T-helper 22 cell (primary cell): ENCODE measurements at regions not wholly inside any gene's neighbourhood (a gene's known extent, or its start where the extent isn't known, plus 50 kb on each side); places are given as distances from the start of the nearest gene placed in this dataset.

Source experiments
- DNase-seq: peaks from one replicate; pipeline ENCODE4 v3.0.0-alpha.2; 2020; ENCODE audit warnings: low read depth

DNA sequence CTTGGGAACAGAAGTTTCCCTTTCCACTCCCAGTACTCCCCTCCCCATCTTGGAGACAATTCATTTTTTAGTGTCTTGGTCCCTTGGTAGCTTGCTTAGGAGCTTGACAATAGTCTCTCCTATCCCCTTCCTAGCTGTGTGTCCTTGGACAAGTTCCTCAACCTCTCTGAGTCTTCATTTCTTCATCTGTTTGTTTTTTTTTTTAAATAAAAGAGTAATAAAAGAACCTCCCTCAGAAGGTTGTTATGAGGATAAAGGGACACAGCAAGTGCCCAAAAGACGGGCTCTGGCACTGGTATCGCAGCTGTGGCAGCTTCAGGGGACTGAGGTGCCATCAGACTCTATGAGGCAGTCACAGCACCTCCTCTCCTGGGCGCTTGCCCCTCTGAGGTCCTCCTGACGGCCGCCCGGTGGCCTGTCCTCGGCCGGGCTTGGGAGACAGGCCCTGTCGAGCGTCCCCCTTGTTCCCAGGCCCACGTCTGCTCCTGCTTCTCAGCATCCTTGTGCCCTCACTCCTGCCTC lies 689.2 kb downstream of the MATN1 start:
- DNase-seq, result no peak

DNA sequence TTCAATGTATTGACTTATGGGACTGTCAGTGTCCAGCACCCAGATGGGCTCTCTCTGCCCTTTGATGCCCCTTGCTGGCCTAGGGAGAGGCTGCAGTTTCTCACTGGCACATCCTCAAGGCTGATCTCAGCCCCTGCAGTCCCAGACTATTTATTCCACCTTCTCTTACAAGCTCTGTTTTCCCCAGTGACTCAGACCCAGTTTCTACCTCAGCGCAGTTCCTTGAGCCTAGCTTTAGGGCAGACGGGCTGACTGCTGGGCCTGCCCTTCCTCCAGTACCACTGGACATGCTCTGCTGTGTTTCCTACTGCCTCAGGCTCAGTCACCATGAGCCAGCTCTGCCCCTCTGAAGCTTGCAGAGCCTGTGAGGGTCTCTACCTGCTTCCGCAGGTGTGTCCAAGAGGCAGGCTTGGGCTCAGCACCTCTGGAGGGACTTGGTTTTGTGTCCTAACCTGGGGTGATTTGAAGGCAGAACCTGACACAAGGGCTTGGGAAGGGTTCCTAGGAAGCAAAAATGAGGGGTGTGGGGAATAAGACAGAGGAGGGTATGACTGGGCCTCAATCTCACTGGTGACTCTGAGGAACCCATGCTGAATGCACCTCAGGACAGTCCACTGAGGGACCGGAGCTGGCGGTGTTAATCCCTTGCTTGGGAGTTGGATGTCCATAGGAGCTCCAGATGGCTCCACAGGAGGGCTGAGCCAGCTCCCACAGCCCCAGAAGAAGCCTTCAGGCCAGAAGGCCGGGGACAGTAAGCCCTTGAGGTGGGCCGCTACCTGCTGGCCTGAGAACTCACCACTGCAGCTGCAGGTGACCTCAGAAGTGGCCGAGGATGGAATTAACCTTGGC lies 689.9 kb downstream of the MATN1 start:
- DNase-seq, result no peak

DNA sequence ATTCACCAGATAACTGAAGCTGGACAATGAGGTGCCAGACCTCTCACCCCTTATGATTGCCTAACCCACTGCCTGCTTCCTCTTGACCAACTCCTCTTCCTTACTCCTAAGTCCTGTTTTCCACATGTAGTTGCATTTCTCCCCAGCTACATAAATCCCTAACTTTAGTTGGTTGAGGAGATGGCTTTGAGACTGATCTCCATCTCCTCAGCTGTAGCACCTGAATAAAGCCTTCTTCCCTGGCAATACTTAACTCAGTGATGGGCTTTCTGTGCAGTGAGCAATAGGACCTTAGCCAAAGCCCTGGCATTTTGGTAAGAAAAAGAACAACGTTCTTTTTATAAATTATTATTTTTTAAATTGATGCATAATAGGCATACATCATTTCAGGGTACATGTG lies 691.1 kb downstream of the MATN1 start:
- DNase-seq, result no peak

DNA sequence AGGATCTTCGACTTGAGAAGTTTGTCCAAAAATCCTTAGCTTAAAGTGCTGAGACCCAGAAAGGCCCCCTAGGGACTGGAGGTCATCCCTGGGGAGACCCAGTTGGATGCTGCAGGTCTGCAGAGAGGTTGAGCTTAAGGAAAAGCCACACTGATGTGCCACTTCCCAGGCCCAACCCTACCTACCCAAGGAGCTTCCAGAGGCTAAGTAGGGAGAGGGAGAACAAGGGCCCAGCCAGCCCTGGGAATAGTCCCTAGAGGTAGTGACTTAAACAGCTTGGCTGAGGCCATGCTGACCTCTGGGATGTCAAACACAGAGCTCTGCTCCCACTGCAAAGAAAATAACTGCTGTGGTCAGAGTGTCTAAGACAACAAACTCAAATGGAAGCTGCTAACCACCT lies 693.7 kb downstream of the MATN1 start:
- no peak for DNase-seq

DNA sequence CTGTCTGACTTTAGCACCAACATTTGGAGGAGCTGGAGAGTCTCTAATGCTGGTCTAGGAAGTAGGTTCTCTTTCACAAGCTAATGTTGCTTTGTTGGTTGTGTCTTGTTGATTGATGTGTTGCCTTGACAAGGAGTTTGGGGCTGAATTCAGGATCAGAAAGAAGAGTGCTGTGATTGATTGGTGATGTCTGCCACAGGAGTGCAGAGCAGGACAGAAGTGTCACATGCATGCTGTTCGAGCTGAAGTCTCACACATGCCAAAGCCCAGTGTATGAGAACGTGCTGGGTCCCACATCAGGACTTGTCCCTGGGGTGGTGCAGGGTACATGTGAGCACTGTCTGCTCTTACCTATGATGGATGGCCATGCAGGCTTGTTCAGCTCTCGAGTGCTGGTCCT lies 694.4 kb downstream of the MATN1 start:
- no peak for DNase-seq

DNA sequence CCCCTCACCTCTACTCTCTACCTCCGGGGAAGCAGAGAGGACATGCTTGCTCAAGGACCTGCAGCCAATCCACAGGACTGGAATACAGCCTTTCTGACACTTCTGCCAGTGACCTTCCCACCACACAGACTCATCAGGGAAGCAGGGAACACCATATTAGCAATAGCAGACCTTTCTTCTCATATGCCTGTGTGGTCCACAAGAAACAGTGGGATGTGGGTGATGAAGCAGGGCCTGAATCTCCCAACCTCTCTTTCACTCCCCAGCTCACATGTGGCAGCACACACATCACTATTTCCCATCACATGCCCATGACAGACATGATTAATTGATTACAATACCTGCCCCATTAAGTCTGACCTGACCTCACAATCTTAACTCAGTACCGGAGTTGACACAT lies 695.1 kb downstream of the MATN1 start:
- DNase-seq, result no peak

DNA sequence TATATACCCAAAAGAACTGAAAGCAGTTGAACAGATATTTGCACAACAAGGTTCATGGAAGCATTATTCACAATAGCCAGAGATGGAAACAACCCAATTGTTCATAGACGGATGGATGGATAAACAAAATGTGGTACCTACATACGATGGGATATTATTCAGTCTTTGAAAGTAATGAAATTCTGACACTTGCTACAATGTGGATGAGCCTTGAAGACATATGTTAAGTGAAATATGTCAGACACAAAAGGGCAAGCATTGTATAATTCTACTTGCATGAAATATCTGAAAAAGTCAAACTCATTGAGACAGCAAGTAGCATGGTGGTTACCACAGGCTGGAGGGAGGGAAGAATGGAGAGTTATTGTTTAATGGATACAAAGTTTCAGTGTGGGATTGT lies 696.1 kb downstream of the MATN1 start:
- DNase-seq, result no peak

DNA sequence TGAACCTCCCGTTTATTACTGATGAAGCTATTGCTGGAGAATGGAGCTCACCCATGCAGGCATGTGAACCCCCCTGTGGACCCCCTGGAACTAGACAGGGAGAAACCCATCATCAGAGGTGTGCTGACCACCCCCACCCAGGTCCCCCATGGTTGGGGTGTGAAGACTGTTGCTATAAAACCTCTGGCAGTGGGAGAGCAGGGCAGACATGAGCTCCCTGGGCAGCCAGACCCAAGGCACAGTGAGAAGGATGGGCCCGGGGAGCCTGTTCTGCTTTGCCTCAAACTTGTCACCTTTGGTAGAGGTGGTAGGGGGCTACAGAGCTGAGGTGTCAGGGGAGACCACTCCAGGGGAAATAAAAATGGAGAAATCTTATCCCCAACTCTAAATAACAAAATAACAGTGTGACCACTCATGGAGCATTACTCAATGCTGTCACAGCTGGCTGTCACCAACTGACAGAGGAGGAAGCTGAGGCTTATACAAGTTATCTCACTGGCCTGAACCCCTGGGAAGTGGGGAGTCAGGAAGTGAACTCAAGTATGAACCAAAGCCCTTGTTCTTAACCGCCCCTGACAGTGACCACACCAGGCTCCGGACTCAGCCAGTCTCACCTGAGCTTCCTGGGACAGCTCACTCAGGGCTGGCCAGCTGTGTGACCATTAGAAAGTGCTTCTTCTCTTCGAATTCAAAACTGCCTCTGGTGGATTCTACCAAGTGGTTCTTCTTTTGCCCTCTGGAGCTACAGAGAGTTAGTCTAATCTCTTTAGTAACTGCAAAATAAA lies 698.8 kb downstream of the MATN1 start:
- no peak for DNase-seq

DNA sequence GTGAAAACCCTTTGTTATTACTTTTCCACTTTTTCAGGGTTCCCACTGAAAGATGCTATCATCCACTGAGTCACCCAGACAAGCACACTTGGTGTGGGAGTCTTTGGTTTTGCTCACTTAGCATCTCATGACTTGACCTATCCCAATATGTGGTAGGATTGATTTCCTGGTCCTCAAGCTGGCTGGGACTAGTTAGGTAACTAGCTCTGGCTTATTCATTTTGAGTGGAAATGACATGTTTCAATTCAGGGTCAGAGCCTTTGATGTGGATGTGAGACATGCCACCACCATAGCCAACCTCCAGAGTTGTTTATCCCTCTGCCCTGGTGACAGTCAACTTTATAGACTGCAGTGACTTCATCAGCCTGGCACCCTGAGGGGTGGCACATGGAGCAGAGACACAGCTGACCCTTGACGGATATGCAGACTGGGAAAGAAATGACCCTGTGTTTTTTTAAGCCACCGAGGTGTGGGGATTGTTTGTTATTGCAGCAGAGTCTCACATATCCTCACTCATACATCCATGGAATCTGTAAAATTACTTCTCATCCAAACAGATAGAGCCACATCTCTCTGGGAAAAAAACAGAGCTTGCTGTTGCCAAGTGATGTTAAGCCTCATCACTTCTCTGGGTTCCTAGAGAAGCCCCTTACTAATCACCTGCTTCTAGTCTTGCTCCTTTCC lies 699.9 kb downstream of the MATN1 start:
- DNase-seq, result no peak

DNA sequence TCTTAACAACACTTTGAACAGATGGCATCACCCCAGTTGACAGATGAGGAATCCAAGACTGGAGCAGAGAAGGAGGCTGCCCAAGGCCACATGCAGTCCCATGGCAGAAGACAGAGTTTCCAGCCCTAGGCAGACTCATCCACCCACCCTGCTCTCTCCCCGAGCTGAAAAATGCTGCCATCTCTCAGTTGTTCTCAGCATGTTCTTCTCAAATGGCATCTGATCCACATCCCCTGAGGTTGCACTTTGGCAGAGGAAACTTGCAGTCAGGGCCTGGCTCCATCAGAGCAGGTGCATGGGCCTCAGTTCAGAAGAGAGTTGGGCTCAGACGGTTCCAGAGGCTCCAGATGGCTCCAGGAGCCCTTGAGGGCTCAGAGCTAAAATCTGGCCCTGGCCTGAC lies 709.4 kb downstream of the MATN1 start:
- no peak for DNase-seq

DNA sequence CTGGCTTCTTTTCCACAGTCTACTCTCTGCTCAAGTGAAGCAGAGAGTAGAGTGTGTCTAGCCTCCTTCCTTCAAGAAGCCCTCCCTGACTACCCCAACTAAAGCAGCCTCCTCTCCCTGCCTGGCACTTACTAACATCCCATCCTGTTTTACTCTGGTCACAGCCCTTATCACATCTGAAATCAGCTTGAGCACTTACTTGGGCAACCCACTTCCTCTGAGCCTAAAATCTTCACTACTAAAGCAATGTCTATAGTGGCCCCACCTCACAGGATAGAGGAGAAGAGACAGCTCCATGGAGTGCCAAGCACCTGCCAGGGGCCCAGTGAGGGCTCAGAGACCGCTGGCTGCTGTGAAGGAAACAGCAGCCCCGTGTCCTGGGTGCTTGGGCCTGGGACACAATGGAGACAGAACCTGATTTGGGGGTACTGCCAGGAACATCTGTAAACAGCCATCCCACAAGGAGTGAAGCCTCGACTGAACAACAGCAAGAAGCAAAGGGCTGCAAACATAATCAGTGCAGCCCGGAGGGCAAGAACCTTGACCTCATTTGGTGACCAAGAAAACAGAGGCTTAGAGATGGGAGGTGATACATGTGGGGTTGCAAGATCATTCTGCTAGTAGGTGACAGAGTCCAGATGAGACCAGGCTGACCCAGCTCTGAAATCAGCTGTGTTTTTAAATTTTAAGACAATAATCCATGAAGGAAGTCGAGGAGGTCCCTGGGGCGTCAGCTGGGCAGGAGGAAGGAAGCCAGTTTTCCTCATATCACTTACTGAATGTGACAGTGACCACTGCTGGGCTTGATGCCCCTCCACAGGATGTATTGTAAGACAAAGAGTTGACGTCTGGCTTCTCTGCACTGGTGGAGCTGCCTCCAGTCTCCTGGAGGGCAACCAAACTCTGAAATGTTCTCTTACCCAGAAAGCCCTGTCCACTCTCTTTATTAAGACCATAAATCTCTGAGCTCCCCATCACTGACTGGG lies 710.6 kb downstream of the MATN1 start:
- DNase-seq, result no peak

DNA sequence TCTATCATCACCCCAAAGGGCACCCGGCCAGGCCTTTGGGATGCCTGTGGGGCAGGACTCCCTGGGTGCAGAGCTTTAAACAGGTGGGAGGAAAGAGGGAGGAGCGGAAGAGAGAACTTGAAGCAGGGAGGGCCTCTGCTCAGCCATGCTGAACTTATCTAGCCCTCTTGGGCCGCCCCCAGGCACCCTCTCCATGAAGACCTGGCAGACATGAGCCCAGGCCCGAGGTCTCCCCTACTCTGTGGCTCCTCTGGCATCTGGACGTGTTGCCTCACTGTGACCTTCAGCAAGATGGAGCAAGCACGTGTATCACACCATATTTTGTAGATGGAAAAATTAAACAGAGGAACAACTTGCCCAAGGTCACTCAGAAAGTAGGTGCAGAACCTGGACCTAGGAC lies 711.4 kb downstream of the MATN1 start:
- DNase-seq, result no peak

DNA sequence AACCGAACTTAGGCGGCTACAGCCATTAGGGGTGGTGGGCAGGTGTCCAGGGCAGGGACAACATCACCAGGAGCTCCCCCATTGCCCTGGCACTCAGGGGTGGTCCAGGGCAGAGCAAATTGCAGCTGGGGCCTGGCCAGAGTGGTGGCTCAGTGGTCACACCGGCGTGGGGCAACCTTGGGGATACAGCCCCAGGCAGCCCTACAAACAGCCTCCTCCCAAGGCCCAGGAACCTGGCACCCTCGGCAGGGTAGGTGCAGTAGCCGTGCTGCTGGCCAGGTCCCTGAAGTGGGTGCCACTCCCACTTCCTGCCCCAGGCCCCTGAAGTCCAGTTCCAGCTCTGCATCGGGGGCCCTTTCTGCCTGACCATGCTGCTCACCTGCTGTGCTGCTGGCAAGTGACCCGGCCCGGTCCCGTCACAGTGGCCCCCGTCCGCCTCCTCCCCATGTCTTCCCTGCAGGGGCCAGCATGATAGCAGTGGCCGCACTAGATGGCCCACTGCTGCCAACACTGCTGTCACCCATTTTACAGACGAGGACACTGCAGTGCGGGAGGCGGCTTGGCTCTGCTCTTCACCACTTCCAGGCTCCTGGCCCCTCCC lies 712.8 kb downstream of the MATN1 start:
- no peak for DNase-seq

DNA sequence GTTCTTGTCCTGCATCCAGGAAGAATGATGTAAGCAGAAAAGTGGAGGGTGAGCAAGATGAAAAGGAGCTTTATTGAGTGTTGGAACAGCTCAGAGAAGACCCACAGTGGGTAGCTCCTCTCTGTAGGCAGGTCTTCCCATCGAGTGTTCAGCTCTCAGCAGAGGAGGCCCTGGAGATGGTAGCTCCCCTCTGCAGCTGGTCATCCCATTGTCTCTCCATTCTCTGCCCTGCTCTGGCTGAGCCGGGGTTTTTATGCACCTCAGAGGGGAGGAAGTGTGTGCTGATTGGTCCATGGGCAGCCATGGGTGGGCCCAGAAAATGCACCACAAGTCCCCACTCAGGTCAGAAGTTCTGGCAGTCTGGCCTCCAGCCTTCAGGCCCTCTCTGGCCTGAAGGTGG lies 713.7 kb downstream of the MATN1 start:
- no peak for DNase-seq

DNA sequence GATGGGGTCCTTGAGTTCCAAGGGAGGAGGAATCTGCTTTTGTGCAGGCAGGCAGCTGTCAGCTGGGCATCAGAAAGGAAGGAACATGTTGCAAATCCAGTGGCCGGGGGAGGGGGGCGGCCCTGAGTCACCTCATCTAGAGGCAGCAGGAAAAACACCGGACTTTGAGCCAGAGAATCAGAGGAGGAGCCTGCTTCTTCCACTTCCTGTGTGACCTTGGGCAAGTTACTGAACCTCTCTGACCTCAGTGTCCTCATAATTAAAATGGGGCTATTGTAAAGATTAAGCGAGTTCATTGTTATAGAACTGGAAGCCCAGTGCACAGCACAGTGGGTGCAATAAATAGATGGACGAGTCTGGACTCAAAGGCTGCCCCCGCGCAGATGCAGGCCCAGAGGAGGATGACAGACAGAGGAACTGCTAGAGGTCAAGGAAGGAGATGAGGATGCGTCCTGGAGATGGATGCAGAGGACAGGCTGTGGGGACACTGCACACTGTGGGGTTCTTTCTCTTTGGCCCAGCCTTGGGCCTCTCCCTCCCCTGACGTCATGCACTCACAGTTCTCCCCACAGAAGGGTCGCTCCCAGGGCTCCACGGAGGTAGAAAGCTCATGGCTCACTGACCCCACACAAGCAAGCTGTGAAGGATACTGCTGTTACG lies 714.3 kb downstream of the MATN1 start:
- no peak for DNase-seq

DNA sequence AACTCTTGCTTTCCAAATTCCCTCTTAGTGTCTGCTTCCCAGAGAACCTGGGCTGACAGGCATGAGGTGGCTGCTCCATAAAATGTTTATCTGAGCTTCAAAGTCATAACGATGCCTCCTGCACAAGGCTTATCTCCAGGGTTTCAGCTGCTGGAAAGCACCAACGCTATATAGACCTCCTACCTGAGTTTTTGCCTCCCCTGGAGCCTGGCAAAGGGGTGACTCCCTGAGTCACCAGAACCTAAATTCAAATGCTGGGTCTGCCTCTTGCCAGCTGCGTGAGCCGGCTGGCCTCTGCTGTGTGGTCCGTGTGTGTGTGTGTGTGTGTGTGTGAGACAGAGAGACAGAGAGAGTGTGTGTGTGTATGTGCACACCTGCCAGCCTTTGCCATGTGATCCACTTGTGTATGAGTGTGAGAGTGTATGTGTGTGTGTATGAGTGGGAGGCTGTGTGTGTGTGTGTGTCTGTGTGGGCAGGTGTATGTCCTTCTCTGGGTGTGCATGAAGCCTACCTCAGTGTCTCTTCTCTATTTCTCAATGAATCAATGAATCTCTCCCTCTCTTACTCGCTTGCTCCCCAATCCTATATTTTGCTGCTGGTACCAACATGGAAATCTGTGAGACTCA lies 714.9 kb downstream of the MATN1 start:
- DNase-seq, result no peak

DNA sequence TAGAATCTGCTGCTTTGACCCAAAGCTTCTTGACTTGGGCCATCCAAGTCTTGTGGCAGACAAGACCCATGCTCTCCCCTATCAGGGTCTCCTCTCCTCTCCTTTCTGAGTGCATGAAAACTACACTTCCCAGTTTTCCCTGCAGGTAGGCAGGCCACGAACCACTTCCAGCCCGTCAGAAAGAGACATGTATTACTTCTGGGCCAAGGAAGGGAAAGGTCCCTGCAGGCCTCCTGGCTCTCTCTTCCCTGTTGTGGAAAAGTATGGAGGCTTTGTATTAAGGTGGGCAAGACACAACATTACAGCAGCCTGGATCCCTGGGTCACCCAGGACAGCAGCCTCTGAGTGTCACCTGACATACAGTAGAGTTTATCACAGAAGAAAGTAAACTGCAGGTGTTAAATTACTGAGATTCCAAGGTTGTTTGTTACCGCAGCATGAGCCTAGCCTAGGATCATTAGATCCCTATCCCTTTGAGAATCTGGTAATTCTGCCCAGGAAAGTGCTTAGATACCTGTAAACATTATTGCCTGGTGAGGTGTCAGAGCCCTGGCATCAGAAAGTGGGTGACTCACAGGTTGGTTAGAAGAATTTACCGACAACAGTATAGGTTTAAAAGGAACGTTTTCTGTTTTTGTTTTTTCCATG lies 717.3 kb downstream of the MATN1 start:
- DNase-seq, result no peak

DNA sequence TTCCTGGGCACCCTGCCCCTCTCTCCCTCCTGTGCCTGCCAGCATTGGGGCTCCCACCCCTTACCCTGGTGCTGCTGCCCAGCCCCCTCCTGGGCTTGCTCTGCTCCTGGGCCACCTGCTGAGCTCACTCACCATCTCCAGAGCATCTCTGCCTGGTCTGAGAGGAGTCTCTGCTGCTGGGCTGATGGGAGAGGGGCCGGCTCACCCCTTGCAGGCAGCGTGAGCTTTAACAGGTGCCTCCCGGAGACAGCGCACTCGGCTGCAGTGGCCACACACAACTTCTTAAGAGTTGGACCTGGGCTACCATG lies 721.7 kb downstream of the MATN1 start:
- DNase-seq, result no peak

DNA sequence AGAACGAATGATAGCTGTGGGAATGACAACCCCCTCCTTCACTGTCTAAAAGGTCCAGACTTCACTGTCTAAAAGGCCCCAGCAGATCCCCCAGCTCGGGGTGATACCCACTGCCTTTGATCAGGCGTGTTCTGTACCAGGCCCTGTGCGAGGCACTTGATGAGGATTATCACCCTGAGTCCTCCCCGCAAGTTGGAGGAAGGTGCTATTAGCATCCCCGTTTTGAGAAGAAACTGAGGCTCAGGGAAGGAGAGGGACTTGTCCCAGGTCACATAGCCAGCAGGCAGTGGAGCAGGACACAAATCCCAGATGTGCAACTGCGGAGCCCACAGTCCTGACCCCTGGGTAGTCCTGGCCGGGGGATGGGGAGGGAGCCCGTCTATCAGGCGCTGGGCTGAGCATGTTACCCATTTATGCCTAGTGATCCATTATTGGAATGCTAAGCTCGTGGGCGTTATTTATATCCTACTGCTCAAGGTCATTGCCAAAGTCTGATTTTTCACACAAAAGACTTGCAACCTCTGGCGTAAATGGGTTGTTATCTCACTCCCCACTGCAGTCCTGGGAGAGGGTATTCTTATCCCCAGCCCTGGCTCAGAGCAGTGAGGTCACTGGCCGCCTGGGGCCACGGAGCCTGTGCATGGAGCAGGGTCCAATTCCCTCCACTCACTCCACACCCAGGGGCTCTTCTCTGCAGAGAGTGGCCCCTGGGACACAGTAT lies 722.2 kb downstream of the MATN1 start:
- DNase-seq, result no peak
